OCI-LY7 (cell line): ENCODE measurements at regions not wholly inside any gene's neighbourhood (a gene's known extent, or its start where the extent isn't known, plus 50 kb on each side); places are given as distances from the start of the nearest gene placed in this dataset.

ENCODE experiments used
- BruUV-seq: library from RNA; stranded (reverse); fragments of 400-500 nt; replicated peaks from 2 replicates; lab custom pipeline; 2021; lab: Mats Ljungman, UMichigan
- CTCF ChIA-PET: fragments of 300-600 bp; sonication (Branson Sonifier 250); formaldehyde crosslinking; loops from one replicate; lab custom pipeline; 2022; ENCODE audit warnings: antibody characterized with exemption; ENCODE audit not compliant: unreplicated experiment; lab: Charles Lee
- POLR2A ChIA-PET: fragments of 300-600 bp; sonication (Branson Sonifier 250); formaldehyde crosslinking; loops from one replicate; lab custom pipeline; 2022; ENCODE audit warnings: antibody characterized with exemption; lab: Charles Lee
- DNase-seq: peaks from one replicate; pipeline ENCODE4 v3.0.0-alpha.2; 2015; ENCODE audit warnings: low spot score
- H2AFZ ChIP-seq: fragments of 200-600 bp; sonication (generic), shearing (Covaris generic); 2 replicates; pipeline ENCODE4 v1.6.1; 2014; ENCODE audit warnings: mild to moderate bottlenecking, antibody characterized with exemption, low read length, moderate library complexity
- H3K27ac ChIP-seq: fragments of 200-600 bp; sonication (generic); 2 replicates; pipeline ENCODE4 v1.5.1; 2014; ENCODE audit warnings: mixed run types, low read depth, mild to moderate bottlenecking, moderate library complexity, low read length, inconsistent platforms; ENCODE audit not compliant: poor library complexity, severe bottlenecking
- H3K36me3 ChIP-seq: fragments of 200-600 bp; sonication (generic); 2 replicates; pipeline ENCODE4 v1.6.1; 2014; ENCODE audit warnings: mild to moderate bottlenecking, antibody characterized with exemption, low read length, moderate library complexity, mixed read lengths; ENCODE audit not compliant: insufficient read depth
- H3K4me1 ChIP-seq: fragments of 200-600 bp; sonication (generic); 2 replicates; pipeline ENCODE4 v1.5.1; 2014; ENCODE audit warnings: mild to moderate bottlenecking, low read length; ENCODE audit not compliant: insufficient read depth, poor library complexity, severe bottlenecking
- H3K4me2 ChIP-seq: fragments of 200-600 bp; sonication (generic); 2 replicates; pipeline ENCODE4 v1.6.1; 2014; ENCODE audit warnings: mild to moderate bottlenecking, low read length
- H3K4me3 ChIP-seq: fragments of 200-600 bp; sonication (generic); 2 replicates; pipeline ENCODE4 v1.5.1; 2014; ENCODE audit warnings: mild to moderate bottlenecking, low read depth, low read length; ENCODE audit not compliant: poor library complexity, severe bottlenecking
- H3K79me2 ChIP-seq: fragments of 200-600 bp; sonication (generic); 2 replicates; pipeline ENCODE4 v1.6.1; 2016; ENCODE audit warnings: low read depth, mild to moderate bottlenecking, low read length, moderate library complexity, mixed read lengths; ENCODE audit not compliant: insufficient read depth
- H3K9me2 ChIP-seq: fragments of 200-600 bp; sonication (generic); 2 replicates; pipeline ENCODE4 v1.6.1; 2016; ENCODE audit warnings: mild to moderate bottlenecking, low read length, mixed read lengths; ENCODE audit not compliant: insufficient read depth
- H3K9me3 ChIP-seq: fragments of 200-600 bp; sonication (generic); 2 replicates; pipeline ENCODE4 v1.6.1; 2014; ENCODE audit warnings: mild to moderate bottlenecking, mixed run types, low read length, mixed read lengths
- H4K20me1 ChIP-seq: fragments of 200-600 bp; sonication (generic); 2 replicates; pipeline ENCODE4 v1.6.1; 2014; ENCODE audit warnings: mild to moderate bottlenecking, antibody characterized with exemption, low read length, moderate library complexity, mixed read lengths; ENCODE audit not compliant: insufficient read depth
- CTCF ChIP-seq: fragments of 200-600 bp; sonication (generic); conservative IDR thresholded peaks from 2 replicates; pipeline ENCODE4 v1.5.1; 2014; ENCODE audit warnings: mild to moderate bottlenecking, antibody characterized with exemption, low read length, moderate library complexity, mixed read lengths
- EZH2phosphoT487 ChIP-seq: fragments of 200-600 bp; sonication (generic); IDR thresholded peaks from 2 replicates; pipeline ENCODE4 v1.6.1; 2018; ENCODE audit warnings: low read depth, borderline replicate concordance, mild to moderate bottlenecking, mixed run types, antibody characterized with exemption, low read length, moderate library complexity, mixed read lengths
- intact Hi-C: fragments of 100-400 bp; cut with micrococcal nuclease; formaldehyde crosslinking; loops from one replicate; pipeline ENCODE4 v1.10.0; 2022; ENCODE audit not compliant: unreplicated experiment

- Histone ChIP-seq H4K20me1 (no peaks in the 10 kb centered on the region), H3K4me2 (no peak overlapping the region), H3K27ac (no peak overlapping the region), H3K4me1 (peaks cover 6% of the 10 kb centered on the region), H3K79me2 (no peaks in the 10 kb centered on the region), H3K4me3 (no peak overlapping the region), H3K9me2 (no peaks in the 10 kb centered on the region), H3K36me3 (no peaks in the 10 kb centered on the region), H2AFZ (no peak overlapping the region), H3K9me3 (no peaks in the 10 kb centered on the region)
- intact Hi-C loops = no loop called here
- BruUV-seq = no TSS peak
- CTCF ChIA-PET = no interaction called here
- TF ChIP-seq EZH2phosphoT487 (no peak), CTCF (no peak)
- no peak for DNase-seq
- POLR2A ChIA-PET = interaction anchor here (0.6 to 1.3 kb wide), 7 partner anchors 8 to 58 kb away, joined by 3 to 10 read pairs (median 3); no protein-coding TSS in a partner anchor
These were observed 832.4 kb upstream of the PCDH10 start for GRCh38 chr4:132316738-132317137.

DNA sequence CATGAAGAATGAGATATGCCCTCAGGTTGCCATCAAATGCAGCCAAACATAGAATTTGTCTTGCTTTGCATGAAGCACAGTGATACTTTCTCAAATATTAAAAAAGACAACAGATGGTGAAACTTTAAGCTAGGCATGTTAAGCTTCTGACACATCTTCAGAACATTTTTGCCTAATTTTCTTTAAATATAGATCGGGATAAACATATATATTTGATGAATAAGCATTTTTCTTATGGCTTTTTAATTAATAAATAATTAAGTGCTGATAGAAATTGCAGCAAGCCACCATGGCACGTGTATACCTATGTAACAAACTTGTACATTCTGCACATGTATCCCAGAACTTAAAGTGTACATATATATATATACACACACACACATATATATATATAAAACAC is 831.2 kb upstream of the PCDH10 start:
- Histone ChIP-seq H2AFZ (no peak overlapping the region), H3K79me2 (no peaks in the 10 kb centered on the region), H4K20me1 (no peaks in the 10 kb centered on the region), H3K4me2 (no peak overlapping the region), H3K9me2 (no peaks in the 10 kb centered on the region), H3K4me3 (no peak overlapping the region), H3K27ac (no peak overlapping the region), H3K36me3 (no peaks in the 10 kb centered on the region), H3K4me1 (peaks cover 6% of the 10 kb centered on the region), H3K9me3 (no peaks in the 10 kb centered on the region)
- no peak for DNase-seq
- CTCF ChIA-PET = no interaction called here
- intact Hi-C loops = no loop called here
- POLR2A ChIA-PET = interaction anchor here (1.0 to 1.8 kb wide), 4 partner anchors 19 to 49 kb away, joined by 3 to 7 read pairs (median 5); no protein-coding TSS in a partner anchor
- no TSS peak for BruUV-seq
- no peak for TF ChIP-seq CTCF
- no peak for TF ChIP-seq EZH2phosphoT487

GRCh38 chr4:132328761-132329160 is 820.3 kb upstream of the PCDH10 start:
- no peak overlapping the region for H3K27ac ChIP-seq
- no peak overlapping the region for H2AFZ ChIP-seq
- no peaks in the 10 kb centered on the region for H3K79me2 ChIP-seq
- H3K9me2 ChIP-seq = no peaks in the 10 kb centered on the region
- BruUV-seq = no TSS peak
- TF ChIP-seq CTCF = no peak
- H3K4me1 ChIP-seq = no peaks in the 10 kb centered on the region
- peaks cover 9% of the 10 kb centered on the region; the same call in 1 of the 2 replicates for H3K9me3 ChIP-seq
- H3K4me3 ChIP-seq = no peak overlapping the region
- ChIA-PET POLR2A (interaction anchor here (0.6 to 1.5 kb wide), 3 partner anchors 9 to 36 kb away, joined by 3 to 10 read pairs (median 3); no protein-coding TSS in a partner anchor), CTCF (no interaction called here)
- no peak for DNase-seq
- H3K36me3 ChIP-seq = no peaks in the 10 kb centered on the region; the same call in 1 of the 2 replicates
- intact Hi-C loops = no loop called here
- no peaks in the 10 kb centered on the region for H4K20me1 ChIP-seq
- H3K4me2 ChIP-seq = no peak overlapping the region
